Liver (tissue), 3 donors: ENCODE measurements at regions not wholly inside any gene's neighbourhood (a gene's known extent, or its start where the extent isn't known, plus 50 kb on each side); places are given as distances from the start of the nearest gene placed in this dataset.

Experiments used
- CTCF ChIP-seq: fragments of 150-350 bp; IDR thresholded peaks from 2 replicates; pipeline ENCODE4 v1.5.1; 2017; ENCODE audit warnings: improper control_type of control experiment, low read depth, low read length; ENCODE audit not compliant: missing input control
- EGR1 ChIP-seq, 2 donors: IDR thresholded peaks; 2 replicates each; pipeline ENCODE4 v1.6.1; 2016 to 2018; ENCODE audit warnings: antibody characterized with exemption in 2 of 2, low read depth in 2 of 2
- FOXA1 ChIP-seq: IDR thresholded peaks from 2 replicates; pipeline ENCODE4 v1.6.1; 2016; ENCODE audit warnings: antibody characterized with exemption
- JUND ChIP-seq, 2 donors: IDR thresholded peaks; 2 replicates each; pipeline ENCODE4 v1.6.1; 2016; ENCODE audit warnings: antibody characterized with exemption in 2 of 2
- MAX ChIP-seq: IDR thresholded peaks from 2 replicates; pipeline ENCODE4 v1.6.1; 2016; ENCODE audit warnings: antibody characterized with exemption
- RAD21 ChIP-seq, 2 donors: IDR thresholded peaks; 2 replicates each; pipeline ENCODE4 v1.6.1; 2016; ENCODE audit warnings: antibody characterized with exemption in 2 of 2, mild to moderate bottlenecking in 2 of 2
- SP1 ChIP-seq: IDR thresholded peaks from 2 replicates; pipeline ENCODE4 v1.6.1; 2018; ENCODE audit warnings: antibody characterized with exemption, mild to moderate bottlenecking
- donor health status: healthy.
- donor health status: healthy.

DNA sequence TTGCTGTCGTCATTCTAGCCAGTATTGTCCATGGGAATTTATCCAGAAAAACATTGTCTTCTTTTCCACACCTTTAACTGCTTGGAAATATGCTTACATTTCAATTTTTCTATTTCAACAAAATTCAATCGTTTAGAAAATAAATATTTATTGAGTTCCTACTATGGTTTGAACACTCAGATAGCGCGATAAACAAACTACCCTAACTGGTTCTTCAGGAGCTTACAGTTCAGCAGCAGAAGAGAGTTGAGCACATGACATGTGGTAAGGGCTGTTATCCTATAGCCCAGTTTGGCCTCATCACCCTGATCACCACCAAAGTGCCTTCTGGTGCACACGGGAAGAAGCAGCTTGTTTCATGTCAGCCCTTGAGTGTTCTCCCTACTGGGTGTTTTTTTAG is 375.2 kb upstream of the SMIM21 start:
- no peak for TF ChIP-seq CTCF
- TF ChIP-seq JUND (IDR thresholded peaks at IDR 0.05), result no peak
- TF ChIP-seq EGR1 (IDR thresholded peaks at IDR 0.05; ENCODE audit: low read depth in 2 of 2), result no peak
- TF ChIP-seq RAD21 (IDR thresholded peaks at IDR 0.05), result no peak
- TF ChIP-seq MAX, result no peak
- TF ChIP-seq SP1, result no peak
- TF ChIP-seq FOXA1, result no peak
